Astrocyte (in vitro differentiated cells and primary cell): ENCODE measurements at regions not wholly inside any gene's neighbourhood (a gene's known extent, or its start where the extent isn't known, plus 50 kb on each side); places are given as distances from the start of the nearest gene placed in this dataset.

Experiments
- DNase-seq: peaks from one replicate; pipeline ENCODE4 v3.0.0-alpha.2; 2010; ENCODE audit warnings: low read depth
- FAIRE-seq: peaks from 2 replicates; lab custom pipeline; 2011; peaks lifted over from hg19 to GRCh38; lab: Jason Lieb, UNC
- H2AFZ ChIP-seq: 2 replicates; pipeline ENCODE4 v1.6.0; 2012; ENCODE audit warnings: low read depth, low read length, inconsistent platforms
- H3K27ac ChIP-seq: 2 replicates; pipeline ENCODE4 v1.5.1; 2011; ENCODE audit warnings: low read depth, low read length, inconsistent platforms
- H3K27me3 ChIP-seq: 2 replicates; pipeline ENCODE4 v1.6.0; 2011; ENCODE audit warnings: low read length, inconsistent platforms; ENCODE audit not compliant: insufficient read depth
- H3K36me3 ChIP-seq: 2 replicates; pipeline ENCODE4 v1.5.1; 2011; ENCODE audit warnings: low read length, inconsistent platforms; ENCODE audit not compliant: insufficient read depth
- H3K4me1 ChIP-seq: 2 replicates; pipeline ENCODE4 v1.5.1; 2011; ENCODE audit warnings: low read length, inconsistent platforms; ENCODE audit not compliant: insufficient read depth
- H3K4me2 ChIP-seq: 2 replicates; pipeline ENCODE4 v1.6.0; 2012; ENCODE audit warnings: low read length, inconsistent platforms
- H3K4me3 ChIP-seq: 2 replicates; pipeline ENCODE4 v1.5.1; 2011; ENCODE audit warnings: low read depth, mild to moderate bottlenecking, low read length, inconsistent platforms; ENCODE audit not compliant: insufficient read depth
- H3K79me2 ChIP-seq: 2 replicates; pipeline ENCODE4 v1.6.0; 2012; ENCODE audit warnings: mild to moderate bottlenecking, low read length, inconsistent platforms; ENCODE audit not compliant: insufficient read depth
- H3K9ac ChIP-seq: 2 replicates; pipeline ENCODE4 v1.6.0; 2012; ENCODE audit warnings: mild to moderate bottlenecking, low read length, inconsistent platforms
- H3K9me3 ChIP-seq: 2 replicates; pipeline ENCODE4 v1.5.1; 2012; ENCODE audit warnings: low read depth, mild to moderate bottlenecking, low read length, inconsistent platforms; ENCODE audit not compliant: insufficient read depth
- H4K20me1 ChIP-seq: 2 replicates; pipeline ENCODE4 v1.6.0; 2012; ENCODE audit warnings: low read length, inconsistent platforms; ENCODE audit not compliant: insufficient read depth
- H3K27ac Mint-ChIP-seq: one replicate; pipeline ENCODE4 v1.8.0; 2021; ENCODE audit warnings: mild to moderate bottlenecking, mixed read lengths; ENCODE audit not compliant: unreplicated experiment
- H3K27me3 Mint-ChIP-seq: one replicate; pipeline ENCODE4 v1.8.0; 2021; ENCODE audit warnings: low read depth, mixed read lengths; ENCODE audit not compliant: unreplicated experiment
- H3K36me3 Mint-ChIP-seq: one replicate; pipeline ENCODE4 v1.8.0; 2021; ENCODE audit warnings: low read depth, mixed read lengths; ENCODE audit not compliant: unreplicated experiment
- H3K4me1 Mint-ChIP-seq: one replicate; pipeline ENCODE4 v1.8.0; 2021; ENCODE audit warnings: low read depth, mixed read lengths; ENCODE audit not compliant: unreplicated experiment
- H3K4me3 Mint-ChIP-seq: one replicate; pipeline ENCODE4 v1.8.0; 2021; ENCODE audit warnings: mild to moderate bottlenecking, moderate library complexity, mixed read lengths; ENCODE audit not compliant: unreplicated experiment
- H3K9me3 Mint-ChIP-seq: one replicate; pipeline ENCODE4 v1.8.0; 2021; ENCODE audit warnings: mild to moderate bottlenecking, mixed read lengths; ENCODE audit not compliant: unreplicated experiment
- CTCF ChIP-seq: IDR thresholded peaks from 2 replicates; pipeline ENCODE4 v1.5.1; 2011; ENCODE audit warnings: low read depth, mild to moderate bottlenecking, inconsistent platforms, low read length, moderate library complexity; ENCODE audit not compliant: insufficient read depth
- EZH2 ChIP-seq: IDR thresholded peaks from 2 replicates; pipeline ENCODE4 v1.6.1; 2012; ENCODE audit warnings: mild to moderate bottlenecking, low read length, inconsistent platforms; ENCODE audit not compliant: insufficient read depth

- Histone ChIP-seq H3K4me1 (no peaks in the 10 kb centered on the region), H3K9ac (no peak overlapping the region), H3K4me2 (no peak overlapping the region), H3K79me2 (no peaks in the 10 kb centered on the region), H3K9me3 (no peaks in the 10 kb centered on the region), H3K4me3 (no peak overlapping the region), H3K36me3 (no peaks in the 10 kb centered on the region), H3K27ac (no peak overlapping the region), H4K20me1 (no peaks in the 10 kb centered on the region), H3K27me3 (no peaks in the 10 kb centered on the region), H2AFZ (no peak overlapping the region)
- TF ChIP-seq CTCF: no peak
- no peak for TF ChIP-seq EZH2
- Mint-ChIP-seq H3K27me3 (no peaks in the 10 kb centered on the region), H3K4me1 (no peaks in the 10 kb centered on the region), H3K4me3 (no peak overlapping the region), H3K9me3 (no peaks in the 10 kb centered on the region), H3K27ac (no peak overlapping the region), H3K36me3 (no peaks in the 10 kb centered on the region)
- FAIRE-seq (no peak), DNase-seq (no peak)
Observed at GRCh38 chr21:16932314-16932713, 580.5 kb upstream of the CXADR start.

GRCh38 chr21:16942703-16943102 lies 570.1 kb upstream of the CXADR start:
- no peak overlapping the region for H2AFZ ChIP-seq
- H3K27me3 Mint-ChIP-seq: no peaks in the 10 kb centered on the region

GRCh38 chr21:16943231-16943630 lies 569.6 kb upstream of the CXADR start:
- Mint-ChIP-seq H3K27ac (no peak overlapping the region), H3K9me3 (peaks cover 2% of the 10 kb centered on the region), H3K27me3 (no peaks in the 10 kb centered on the region), H3K4me3 (no peak overlapping the region), H3K4me1 (no peaks in the 10 kb centered on the region), H3K36me3 (no peaks in the 10 kb centered on the region)
- no peak overlapping the region for H3K4me2 ChIP-seq
- H3K4me1 ChIP-seq: no peaks in the 10 kb centered on the region
- H3K27ac ChIP-seq: no peak overlapping the region
- DNase-seq: no peak
- H3K79me2 ChIP-seq: no peaks in the 10 kb centered on the region
- H2AFZ ChIP-seq: no peak overlapping the region
- TF ChIP-seq EZH2: no peak
- TF ChIP-seq CTCF: no peak
- no peak for FAIRE-seq
- H3K36me3 ChIP-seq: no peaks in the 10 kb centered on the region
- H4K20me1 ChIP-seq: no peaks in the 10 kb centered on the region
- no peak overlapping the region for H3K9ac ChIP-seq
- H3K9me3 ChIP-seq: no peaks in the 10 kb centered on the region
- no peaks in the 10 kb centered on the region for H3K27me3 ChIP-seq
- no peak overlapping the region for H3K4me3 ChIP-seq

More at GRCh38 chr21:16942703-16943102, 570.1 kb upstream of the CXADR start:
- no peak overlapping the region for H3K27ac Mint-ChIP-seq
- no peaks in the 10 kb centered on the region for H3K79me2 ChIP-seq
- no peak overlapping the region for H3K27ac ChIP-seq
- no peaks in the 10 kb centered on the region for H4K20me1 ChIP-seq
- H3K4me2 ChIP-seq: no peak overlapping the region
- no peak overlapping the region for H3K4me3 Mint-ChIP-seq
- FAIRE-seq (no peak), DNase-seq (peak; percentile 8)
- no peak overlapping the region for H3K4me3 ChIP-seq
- no peak for TF ChIP-seq EZH2
- TF ChIP-seq CTCF: peak; percentile 57
- H3K4me1 ChIP-seq: no peaks in the 10 kb centered on the region
- H3K27me3 ChIP-seq: no peaks in the 10 kb centered on the region
- no peaks in the 10 kb centered on the region for H3K36me3 Mint-ChIP-seq
- H3K9me3 Mint-ChIP-seq: peaks cover 2% of the 10 kb centered on the region
- H3K9me3 ChIP-seq: no peaks in the 10 kb centered on the region
- H3K9ac ChIP-seq: no peak overlapping the region
- no peaks in the 10 kb centered on the region for H3K36me3 ChIP-seq
- H3K4me1 Mint-ChIP-seq: no peaks in the 10 kb centered on the region
